ENCODE measurements at regions not wholly inside any gene's neighbourhood (a gene's known extent, or its start where the extent isn't known, plus 50 kb on each side); places are given as distances from the start of the nearest gene placed in this dataset.

GRCh38 chr22:19621373-19622060 is 92.8 kb upstream of the SEPTIN5 start:
- DNase-seq (ENCODE audit: low spot score) = no peak

GRCh38 chr22:19622061-19622441 is 92.3 kb upstream of the SEPTIN5 start:
- DNase-seq (ENCODE audit: low spot score) = no peak

DNA sequence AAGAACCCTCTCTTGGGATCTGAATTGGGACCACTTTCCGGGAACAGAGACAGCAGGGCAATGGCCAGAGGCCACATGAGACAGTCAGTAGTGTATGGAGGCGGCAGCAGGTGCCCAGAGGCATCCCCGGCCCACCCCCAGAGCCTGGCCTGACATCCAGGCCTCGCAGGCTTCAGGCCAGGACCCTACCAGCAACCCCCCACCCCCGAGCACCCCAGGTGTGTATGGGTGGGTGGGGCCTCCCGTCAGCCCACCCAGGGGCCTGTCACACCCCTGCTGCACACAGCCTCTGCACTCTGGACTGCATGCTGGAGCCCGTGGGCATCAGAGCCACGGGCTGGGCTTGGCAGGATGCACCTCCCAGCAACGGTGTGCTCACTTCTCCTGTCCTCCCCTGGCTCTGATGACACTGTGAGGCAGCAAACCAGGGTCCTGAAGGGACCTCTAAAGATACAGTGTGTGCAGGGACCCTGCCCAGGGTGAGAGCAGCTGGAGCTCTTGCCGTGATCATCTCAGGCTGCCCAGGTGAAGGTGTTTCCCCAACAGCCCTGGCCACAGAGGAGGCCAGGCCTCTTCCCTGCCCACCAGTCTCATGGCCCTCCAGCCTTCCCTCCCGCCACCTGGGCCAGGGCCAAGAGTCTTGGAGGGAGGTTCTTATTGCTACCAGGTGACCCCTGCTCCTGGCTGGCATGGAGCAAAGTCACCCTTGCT is 88.8 kb upstream of the SEPTIN5 start:
- no peak for DNase-seq (ENCODE audit: low spot score)

DNA sequence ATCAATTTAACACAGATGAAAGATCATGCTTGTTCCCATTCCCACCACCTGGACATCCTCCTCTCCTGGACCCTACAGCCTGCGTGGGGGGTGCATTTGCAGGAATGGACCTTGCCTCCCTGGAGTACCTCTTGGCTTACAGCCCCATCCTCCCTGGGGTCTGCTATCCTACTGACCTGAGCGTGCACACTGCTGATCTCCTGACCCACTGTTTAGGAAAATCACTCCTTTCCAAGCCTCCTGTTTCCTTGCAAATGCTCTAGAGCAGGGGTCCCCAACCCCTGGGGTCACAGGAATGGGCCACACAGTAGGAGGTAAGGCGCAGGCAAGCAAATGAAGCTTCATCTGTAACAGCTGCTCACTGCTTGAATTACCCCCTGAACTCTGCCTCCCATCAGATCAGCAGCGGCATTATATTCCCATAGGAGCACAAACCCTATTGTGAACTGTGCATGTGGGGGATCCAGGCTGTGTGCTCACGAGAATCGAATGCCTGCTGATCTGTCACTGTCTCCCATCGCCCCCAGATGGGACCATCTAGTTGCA is 88.2 kb upstream of the SEPTIN5 start:
- DNase-seq (ENCODE audit: low spot score) = no peak

DNA sequence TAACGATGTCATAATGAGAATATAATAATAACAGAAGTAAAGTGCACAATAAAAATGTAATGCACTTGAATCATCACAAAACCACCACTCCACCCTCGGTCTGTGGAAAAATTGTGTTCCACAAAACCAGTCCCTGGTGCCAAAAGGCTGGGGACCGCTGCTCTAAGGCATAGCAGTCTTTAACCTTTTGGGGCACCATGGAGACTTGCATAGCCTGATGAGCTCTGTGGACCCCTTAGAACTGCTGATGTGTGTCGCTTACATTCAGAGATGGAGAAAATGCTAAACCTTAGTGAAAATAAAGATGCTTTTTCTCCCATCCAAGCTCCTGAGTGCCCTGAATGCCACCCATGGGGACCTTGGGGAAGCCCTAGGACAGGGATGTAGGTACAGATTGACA is 87.6 kb upstream of the SEPTIN5 start:
- no peak for DNase-seq (ENCODE audit: low spot score)

DNA sequence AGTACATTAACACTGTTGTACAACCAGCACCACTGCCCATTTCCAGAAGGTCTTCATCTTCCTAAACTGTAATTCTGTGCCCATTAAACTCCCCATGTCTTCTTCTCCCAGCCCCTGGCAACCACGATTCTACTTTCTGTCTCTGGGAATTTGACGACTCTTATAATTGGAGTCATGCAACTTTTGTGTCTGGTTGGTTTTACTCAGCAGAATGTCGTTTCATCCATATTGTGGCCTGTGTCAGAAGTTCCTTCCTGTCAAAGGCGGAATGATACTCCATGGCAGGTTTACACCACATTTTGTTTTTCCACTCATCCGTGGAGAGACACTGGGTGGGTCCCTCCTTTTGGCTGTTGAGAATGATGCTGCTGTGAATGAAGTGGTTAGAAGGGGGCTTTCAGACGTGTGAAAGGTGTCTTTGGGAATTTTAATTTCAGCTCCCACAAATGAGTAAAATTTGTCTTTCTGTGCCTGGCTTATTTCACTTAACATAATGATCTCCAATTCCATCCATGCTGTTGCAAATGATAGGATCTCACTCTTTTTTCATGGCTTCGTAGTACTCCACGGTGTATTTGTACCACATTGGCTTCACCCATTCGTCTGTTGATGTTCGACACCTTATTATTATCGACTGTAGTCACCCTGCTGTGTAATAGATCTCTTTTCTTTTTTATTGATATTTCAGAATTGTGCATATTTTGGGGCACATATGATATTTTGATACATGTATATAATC is 86.1 kb upstream of the SEPTIN5 start:
- no peak for DNase-seq (ENCODE audit: low spot score)

GRCh38 chr22:19629331-19629719 is 85.0 kb upstream of the SEPTIN5 start:
- DNase-seq (ENCODE audit: low spot score) = no peak

DNA sequence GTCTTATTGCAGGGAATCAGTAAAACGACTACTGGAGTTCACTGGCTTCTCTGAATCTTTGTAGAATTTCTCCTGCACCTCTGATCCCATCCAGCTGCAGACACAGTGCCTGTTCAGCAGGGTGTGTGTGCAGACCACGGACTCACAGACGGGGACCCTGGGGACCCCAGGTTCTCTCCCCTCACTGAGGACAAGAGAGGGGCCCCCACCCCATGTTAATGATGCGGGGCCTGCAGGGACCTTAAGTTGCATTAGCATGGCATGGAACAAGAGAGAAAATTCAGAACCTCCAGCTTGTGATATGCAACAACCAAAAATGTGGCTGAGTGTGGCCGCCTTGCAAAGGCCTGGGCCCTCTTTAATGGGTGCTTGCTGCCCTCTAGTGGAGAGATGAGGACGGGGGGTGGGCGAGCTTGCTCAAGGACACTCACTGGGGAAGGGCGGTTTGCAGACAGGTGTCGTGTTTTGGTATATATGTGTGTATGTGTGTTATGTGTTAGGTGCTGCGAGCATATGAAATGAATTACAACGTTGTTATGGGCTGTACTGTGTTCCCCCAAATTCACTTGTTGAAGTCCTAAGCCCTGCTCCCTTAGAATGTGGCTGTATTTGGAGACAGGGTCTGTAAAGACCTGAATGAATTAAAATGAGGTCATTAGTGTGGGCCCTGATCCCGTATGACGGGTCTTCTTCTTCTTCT is 84.4 kb upstream of the SEPTIN5 start:
- DNase-seq (ENCODE audit: low spot score) = peak; percentile 95

- DNase-seq (ENCODE audit: low spot score) = no peak
Observed at GRCh38 chr22:19630614-19631013, 83.7 kb upstream of the SEPTIN5 start.

GRCh38 chr22:19631899-19632667 is 82.2 kb upstream of the SEPTIN5 start:
- no peak for DNase-seq (ENCODE audit: low spot score)

DNA sequence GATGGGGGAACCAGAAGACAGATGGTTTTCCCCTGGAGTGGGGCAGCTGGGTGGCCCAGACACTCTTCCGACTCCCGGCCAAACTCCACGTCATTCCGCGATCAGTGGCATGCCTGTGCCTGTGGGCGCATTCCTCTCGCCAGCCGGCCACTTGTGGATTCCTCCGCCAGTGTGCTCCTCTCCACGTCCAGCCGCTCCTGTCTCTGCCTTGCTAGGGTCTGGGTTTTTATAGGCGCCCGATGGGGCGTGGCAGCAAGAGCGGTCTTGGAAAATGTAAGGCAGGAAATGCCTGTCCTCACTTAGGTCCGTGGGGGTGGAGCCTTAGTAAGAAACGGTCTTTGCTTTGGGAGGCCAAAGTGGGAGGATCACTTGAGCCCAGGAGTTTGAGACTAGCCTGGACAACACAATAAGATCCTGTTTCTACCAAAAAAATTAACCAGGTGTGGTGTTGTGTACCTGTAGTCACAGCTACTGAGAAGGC is 81.6 kb upstream of the SEPTIN5 start:
- DNase-seq (ENCODE audit: low spot score) = no peak

DNA sequence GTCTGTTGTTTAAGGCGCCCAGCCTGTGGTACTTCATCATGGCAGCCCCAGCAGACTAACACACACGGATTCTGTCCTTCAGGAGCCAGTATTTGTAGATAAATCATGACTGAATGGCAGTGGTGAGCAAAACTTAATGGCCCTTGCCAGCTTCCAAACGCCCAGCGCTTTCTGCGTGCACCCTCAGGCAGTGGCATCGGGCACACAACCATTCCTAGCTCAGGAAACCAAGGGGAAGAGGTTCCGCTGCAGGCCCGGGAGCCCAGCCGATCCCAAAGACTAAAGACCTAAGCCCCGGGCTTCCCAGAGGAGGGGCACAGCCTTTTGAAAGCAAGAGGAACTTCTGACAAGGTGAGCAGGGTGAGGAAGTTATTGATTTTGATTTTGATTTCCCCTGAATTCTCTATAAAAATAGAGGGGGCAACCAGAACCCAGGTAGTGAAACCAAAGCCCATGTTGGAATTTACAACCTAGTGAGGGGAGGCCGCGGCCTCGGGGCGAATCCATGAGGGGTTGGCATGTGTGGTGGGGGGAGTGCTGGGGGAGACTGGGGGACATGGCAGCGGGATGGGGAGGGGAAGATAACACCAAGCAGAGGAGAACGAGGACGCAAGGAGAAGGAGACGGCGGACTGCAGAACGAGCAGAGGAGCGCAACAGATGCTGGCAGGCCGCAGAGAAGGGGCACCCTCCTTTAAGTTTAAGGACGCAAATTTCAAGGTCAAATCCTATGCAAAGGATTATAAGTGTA is 79.9 kb upstream of the SEPTIN5 start:
- DNase-seq (ENCODE audit: low spot score) = no peak

- no peak for DNase-seq (ENCODE audit: low spot score)
Observed at GRCh38 chr22:19635644-19636043, 78.7 kb upstream of the SEPTIN5 start.

GRCh38 chr22:19636696-19637407 is 77.5 kb upstream of the SEPTIN5 start:
- no peak for DNase-seq (ENCODE audit: low spot score)

DNA sequence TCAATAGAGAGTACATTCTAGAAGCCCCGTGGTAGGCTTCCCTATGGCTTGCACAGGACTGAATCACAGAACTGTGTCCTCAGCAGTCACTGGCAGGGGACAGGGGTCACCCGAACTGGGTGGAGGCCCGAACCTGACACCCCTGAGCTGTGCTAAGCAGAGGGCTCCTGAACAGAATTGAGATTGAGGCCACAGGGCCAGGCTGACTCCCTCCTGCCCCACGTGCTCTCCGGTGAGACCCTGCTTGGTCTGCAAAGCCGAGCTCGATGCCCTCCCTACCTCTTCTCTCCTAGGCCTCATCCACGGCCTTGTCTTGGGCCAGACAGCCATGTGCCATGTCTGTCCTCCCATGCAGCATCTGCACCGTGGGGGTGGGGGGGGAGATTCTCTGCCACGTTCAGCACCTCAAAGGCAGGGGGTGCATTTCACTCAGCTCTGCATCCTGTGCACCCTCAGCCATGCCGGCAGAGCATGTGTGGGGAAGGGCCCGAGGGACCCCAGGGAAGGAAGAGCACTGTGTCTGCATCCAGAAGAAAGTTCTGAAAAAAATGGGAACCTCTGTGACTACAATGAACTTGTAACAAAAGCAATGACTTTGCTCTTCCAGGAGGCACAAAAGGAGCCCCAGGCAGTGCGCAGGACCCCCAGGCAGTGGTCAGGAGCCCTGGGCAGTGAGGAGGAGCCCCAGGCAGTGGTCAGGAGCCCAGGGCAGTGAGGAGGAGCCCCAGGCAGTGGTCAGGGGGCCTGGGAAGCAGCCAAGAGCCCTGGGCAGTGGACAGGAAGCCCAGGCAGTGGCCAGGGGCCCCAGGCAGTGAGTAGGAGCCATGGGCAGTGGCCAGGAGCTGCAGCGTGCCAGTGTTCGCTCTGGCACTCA is 76.7 kb upstream of the SEPTIN5 start:
- DNase-seq (ENCODE audit: low spot score) = no peak

- DNase-seq (ENCODE audit: low spot score) = no peak
Observed at GRCh38 chr22:19638282-19639015, 75.9 kb upstream of the SEPTIN5 start.

DNA sequence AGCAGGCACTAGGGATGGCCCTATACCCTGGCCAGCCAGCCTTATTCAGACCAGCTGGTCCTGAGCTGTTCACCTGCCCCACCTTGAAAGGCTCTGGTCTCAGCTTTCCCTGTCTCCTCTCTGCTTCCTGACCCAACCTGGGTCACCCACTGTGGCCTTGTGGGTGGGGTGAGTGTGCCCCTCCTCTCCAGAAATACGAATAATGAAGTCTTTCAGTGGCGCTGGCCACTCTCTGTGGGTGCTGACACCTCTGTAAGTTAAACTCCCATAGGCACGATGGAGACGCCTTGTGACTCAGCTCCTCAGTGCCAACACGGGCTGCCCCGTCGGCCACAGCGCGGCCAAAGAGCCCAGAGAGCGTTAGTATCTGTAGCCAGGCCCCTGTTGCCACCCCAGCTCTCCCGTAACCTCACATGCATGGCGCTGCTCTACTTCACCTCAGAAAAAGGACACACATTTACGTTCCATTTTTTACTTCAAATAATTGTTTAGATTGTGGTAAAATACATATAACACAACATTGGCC is 74.6 kb upstream of the SEPTIN5 start:
- no peak for DNase-seq (ENCODE audit: low spot score)

GRCh38 chr22:19640306-19640705 is 74.0 kb upstream of the SEPTIN5 start:
- DNase-seq (ENCODE audit: low spot score) = no peak
